Stimulated activated CD4-positive, alpha-beta T cell treated with anti-CD3 and anti-CD28 coated beads, Interleukin-4, amount 100 ng/mL, for 1 hour (primary cell): ENCODE measurements at regions not wholly inside any gene's neighbourhood (a gene's known extent, or its start where the extent isn't known, plus 50 kb on each side); places are given as distances from the start of the nearest gene placed in this dataset.

ENCODE experiments used
- DNase-seq: peaks from one replicate; pipeline ENCODE4 v3.0.0-alpha.2; 2020

DNA sequence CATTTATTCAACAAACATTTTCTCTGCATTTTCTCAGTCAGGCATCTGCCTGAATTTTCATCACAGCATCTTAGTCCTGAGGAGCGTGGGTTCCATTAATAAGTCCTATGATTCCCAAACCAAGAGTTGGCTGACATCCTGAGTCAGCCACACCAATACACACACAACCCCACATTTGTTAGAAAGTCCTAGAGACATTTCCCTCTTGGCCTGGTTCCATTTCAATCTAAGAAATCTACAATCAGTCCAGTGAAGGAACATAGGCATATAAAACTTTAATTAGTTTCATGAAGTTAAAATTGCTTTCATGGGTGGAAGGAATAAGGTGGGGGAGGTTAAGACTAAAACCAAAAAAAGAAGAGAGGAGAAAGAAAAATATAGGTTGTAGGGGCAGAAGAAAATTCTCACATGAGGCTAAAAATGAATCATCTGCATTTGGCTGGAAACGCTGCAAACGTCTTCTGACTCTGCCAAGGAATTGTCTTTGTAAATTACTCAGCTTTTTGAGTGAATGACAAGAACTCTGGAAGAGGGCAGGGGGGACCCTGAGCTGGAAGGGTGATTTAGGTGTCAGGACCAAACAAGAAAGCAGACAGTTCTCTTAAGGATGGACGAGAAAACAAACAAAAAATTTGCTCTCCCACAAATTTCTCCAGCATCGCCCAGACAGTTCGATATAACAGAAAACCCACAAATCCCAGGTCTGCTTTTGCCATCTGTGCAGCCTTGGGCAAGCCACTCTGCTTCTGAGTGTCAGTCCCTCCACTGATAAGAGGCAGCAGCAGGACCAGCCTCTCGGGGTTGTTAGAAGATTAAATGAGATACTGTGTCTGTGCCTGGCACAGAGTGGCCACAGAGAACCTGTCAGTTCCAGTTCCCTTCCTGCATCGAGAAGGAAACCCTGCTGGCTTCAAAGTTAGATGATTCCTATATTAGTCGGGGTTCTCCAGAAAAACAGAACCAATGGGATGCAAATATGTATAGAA is 289.7 kb downstream of the CDK5RAP2 start:
- no peak for DNase-seq

- DNase-seq = no peak
These were observed 290.9 kb downstream of the CDK5RAP2 start for GRCh38 chr9:120289098-120289497.

DNA sequence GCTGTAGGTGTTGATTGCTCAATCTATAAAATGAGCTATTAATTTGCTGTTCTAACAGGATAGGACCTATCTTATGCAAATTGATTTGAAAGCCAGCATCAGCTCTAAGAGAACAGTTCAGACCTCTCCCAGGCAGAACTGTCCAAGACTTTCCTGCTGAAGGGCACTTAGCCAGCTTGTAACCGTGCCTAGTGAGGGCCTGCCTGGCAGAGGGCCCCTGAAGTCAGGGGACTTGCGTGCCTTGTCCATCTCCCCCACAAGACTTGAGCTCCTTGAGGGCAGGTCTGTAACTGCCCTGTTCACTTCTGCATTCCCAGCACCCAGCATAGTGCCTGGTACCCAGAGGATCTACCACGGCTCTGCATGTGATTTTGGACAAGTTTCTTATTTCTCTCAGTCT is 293.4 kb downstream of the CDK5RAP2 start:
- DNase-seq = no peak

- DNase-seq = no peak
These were observed 295.1 kb downstream of the CDK5RAP2 start for GRCh38 chr9:120284821-120285220.

GRCh38 chr9:120281665-120282064 is 298.3 kb downstream of the CDK5RAP2 start:
- DNase-seq = no peak

DNA sequence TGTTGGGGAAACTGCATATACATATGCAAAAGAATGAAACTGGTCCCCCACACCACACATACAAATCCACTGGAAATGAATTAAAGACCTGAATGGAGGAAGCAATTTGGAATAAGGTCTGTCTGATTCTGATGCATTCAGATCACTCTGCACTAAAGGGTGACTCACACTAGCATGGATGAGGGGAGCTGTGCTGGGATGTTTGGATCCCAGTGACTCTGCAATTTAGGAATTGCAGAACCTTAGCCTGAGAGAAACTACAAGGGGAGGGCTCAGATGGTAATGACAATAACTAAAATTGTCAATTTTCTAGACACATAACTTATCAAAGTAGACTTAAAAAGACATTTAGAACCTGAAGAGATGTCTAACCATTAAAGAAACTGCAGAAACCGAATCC is 312.0 kb downstream of the CDK5RAP2 start:
- no peak for DNase-seq

- no peak for DNase-seq
These were observed 314.2 kb downstream of the CDK5RAP2 start for GRCh38 chr9:120265791-120266190.

DNA sequence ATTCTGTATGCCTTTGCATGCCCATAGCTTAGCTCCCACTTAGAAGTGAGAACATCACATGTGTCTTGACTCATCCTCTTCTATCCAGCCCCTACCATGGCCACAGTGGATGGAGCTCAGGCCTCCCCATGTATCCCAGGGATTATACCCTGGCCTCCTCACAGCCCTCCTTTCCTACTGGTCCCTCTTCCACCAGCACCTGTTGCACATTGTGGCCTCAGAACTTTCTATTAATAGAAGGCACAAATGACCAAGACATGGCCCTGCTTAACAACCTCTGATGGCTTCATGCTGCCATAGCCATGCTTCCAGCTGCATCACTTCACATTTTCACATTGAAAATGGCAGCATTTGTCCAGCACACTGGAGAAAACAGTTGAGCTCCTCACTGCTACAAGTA is 315.4 kb downstream of the CDK5RAP2 start:
- DNase-seq = no peak

DNA sequence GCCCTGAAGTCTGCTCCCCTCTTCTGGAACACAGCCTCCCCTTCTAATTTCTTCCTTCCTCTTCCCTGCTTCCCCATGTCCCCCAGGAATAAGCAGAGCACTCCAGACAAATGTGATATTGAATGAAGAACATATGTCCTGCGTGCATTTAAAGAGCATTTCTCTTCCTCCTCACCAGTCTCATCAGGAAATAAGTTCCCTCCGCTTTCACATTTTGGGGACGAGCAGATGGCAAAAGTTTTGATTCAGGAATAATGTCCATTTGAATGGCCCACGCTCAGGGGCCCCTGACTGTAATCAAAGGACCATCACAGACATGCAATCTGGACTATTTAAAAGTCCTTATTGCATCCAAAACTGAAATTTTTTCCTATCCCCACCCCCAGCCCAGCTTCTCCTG is 316.1 kb downstream of the CDK5RAP2 start:
- DNase-seq = no peak

- no peak for DNase-seq
These were observed 318.5 kb downstream of the CDK5RAP2 start for GRCh38 chr9:120261419-120261818.

- DNase-seq = no peak
These were observed 320.9 kb downstream of the CDK5RAP2 start for GRCh38 chr9:120259100-120259499.

DNA sequence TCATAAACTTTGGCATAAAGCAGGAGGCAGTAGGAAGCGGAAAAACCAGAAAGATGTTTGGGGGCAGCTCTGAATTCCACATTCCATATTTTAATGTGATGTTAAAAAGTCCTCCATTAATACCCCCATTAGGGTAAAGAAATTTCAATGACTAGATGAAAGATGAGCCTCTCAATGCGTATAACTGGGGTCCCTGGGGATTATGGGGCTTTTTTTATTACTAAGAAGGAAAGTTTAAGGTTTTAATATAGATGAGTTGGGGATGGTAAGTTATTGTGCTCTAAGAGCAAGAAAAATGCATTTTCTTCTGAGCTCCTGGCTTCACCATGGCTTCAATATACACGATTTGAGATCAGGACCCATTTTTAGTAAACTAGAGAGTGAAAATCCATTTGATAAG is 321.9 kb downstream of the CDK5RAP2 start:
- DNase-seq = no peak

DNA sequence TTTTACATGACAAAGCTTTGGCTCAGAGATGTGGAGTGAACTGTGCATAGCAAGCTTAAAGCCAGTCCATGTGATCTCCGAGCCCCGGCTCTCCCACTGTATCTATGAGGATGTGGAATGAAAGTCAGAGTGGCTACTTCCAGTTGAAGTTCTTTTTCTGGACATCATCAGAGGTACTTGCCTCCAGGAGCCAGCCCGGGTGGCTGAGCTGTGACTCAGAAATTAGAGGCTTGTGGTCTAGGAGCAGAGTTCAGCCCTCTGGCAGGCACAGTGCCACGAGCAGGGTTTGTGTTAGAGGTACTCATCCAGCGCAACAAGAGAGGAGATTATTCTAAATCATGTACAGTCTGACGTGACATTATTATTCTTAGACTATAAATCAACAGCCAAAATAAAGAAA is 322.5 kb downstream of the CDK5RAP2 start:
- no peak for DNase-seq

- no peak for DNase-seq
These were observed 323.8 kb downstream of the CDK5RAP2 start for GRCh38 chr9:120256146-120256545.

- no peak for DNase-seq
These were observed 327.7 kb downstream of the CDK5RAP2 start for GRCh38 chr9:120252248-120252647.

- no peak for DNase-seq
These were observed 337.7 kb downstream of the CDK5RAP2 start for GRCh38 chr9:120242116-120242811.

DNA sequence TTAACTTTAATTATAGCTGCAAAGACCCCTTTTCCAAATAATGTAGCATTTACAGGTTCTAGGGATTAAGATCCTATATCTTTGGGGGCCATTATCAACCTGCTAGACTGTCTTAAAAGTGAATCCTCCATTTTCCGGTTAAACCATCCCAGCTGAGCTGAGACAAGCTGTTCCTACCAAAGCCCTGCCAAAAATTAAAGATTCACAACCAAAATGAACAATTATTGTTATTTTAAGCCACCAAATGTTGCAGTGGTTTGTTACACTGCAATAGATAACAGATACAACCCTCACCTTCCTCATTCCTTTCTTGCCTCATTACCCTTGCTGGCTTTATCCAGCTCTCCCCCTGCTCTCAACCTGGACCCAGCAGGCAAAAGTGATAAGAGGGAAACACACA is 343.4 kb downstream of the CDK5RAP2 start:
- DNase-seq = no peak

DNA sequence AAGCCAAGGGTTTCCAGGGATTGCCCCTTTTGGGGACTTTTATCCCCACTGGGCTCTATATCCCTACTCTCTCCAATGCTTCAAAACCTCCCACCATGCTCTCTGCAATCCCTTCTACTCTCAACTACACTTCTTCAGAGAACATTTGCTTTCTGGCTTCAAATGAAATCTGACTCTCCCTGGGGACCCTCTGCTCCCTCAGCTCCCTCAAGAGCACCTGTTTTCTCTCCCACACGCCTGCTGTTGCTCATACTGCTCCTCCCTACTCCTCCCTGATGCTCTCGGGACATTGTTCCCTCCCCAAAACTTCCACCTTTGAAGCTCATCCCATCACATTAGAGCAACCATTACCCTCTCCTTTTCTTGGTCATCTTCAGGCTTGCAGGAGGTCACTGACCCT is 344.9 kb downstream of the CDK5RAP2 start:
- DNase-seq = no peak

GRCh38 chr9:120230227-120230626 is 349.7 kb downstream of the CDK5RAP2 start:
- no peak for DNase-seq

- DNase-seq = no peak
These were observed 358.1 kb downstream of the CDK5RAP2 start for GRCh38 chr9:120221844-120222243.

- no peak for DNase-seq
These were observed 365.6 kb downstream of the CDK5RAP2 start for GRCh38 chr9:120214332-120214731.

DNA sequence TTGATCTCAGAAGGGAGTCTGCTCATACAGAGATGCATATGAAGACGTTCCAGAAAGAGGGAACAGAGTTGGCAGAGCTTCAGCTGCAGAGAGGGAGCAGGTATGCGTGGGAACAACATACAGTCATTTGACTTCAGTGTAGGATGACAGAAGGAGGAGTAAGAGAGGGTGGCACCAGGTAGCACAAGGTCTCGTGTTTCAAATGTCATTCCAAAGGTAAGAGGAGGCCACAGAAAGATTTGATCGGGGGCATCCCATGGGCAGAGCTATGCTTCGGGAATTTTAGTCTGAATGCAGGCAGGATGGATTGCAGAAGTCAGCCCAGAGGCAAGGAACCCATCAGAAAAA is 367.1 kb downstream of the CDK5RAP2 start:
- no peak for DNase-seq

- no peak for DNase-seq
These were observed 367.7 kb downstream of the CDK5RAP2 start for GRCh38 chr9:120212153-120212852.

DNA sequence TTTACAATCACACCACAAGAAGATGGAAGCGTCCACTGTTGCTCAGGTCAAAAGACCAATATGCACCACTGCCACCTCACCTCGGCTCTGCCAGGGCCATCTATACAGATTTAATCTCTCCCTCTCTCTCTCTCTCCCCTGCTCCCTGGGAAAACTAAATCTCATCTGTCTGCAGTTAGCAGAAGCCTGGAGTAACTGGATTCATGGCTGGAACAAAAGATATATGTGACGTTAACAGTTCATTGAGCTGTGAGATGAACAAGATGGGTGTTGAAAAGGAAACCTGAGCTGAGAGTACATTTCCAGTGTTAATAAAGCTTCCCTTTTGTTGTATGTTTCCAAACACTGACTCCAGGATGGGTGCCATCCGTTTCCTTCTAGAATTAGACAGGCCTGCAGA is 369.7 kb downstream of the CDK5RAP2 start:
- no peak for DNase-seq
